Gastrocnemius medialis (tissue), 4 donors: ENCODE measurements at regions not wholly inside any gene's neighbourhood (a gene's known extent, or its start where the extent isn't known, plus 50 kb on each side); places are given as distances from the start of the nearest gene placed in this dataset.

ENCODE experiments used
- ATAC-seq, 2 donors: fragments of 150-250 bp; one replicate each; pipeline ENCODE4 v1.9.1; 2016
- DNase-seq, 2 donors: peaks; one replicate each; pipeline ENCODE4 v3.0.0-alpha.2; 2019
- H3K27ac ChIP-seq, 4 donors: fragments of 200-600 bp; sonication (generic); 1 replicate in 1 of 4; 2 replicates in 3 of 4; pipeline ENCODE4 v1.5.1; 2016 to 2018; ENCODE audit warnings: mild to moderate bottlenecking in 2 of 4, moderate library complexity in 1 of 4
- H3K27me3 ChIP-seq, 3 donors: fragments of 200-600 bp; sonication (generic) in 2 of 3; 1 replicate in 1 of 3; 2 replicates in 2 of 3; pipeline versions ENCODE4 v1.5.1 to v1.6.0; 2016 to 2019; ENCODE audit warnings: mild to moderate bottlenecking in 1 of 3, moderate library complexity in 1 of 3
- H3K36me3 ChIP-seq, 2 donors: fragments of 200-600 bp; sonication (generic) in 1 of 2; one replicate each; pipeline ENCODE4 v1.5.1; 2017 to 2018
- H3K4me1 ChIP-seq, 2 donors: fragments of 200-600 bp; sonication (generic) in 1 of 2; one replicate each; pipeline ENCODE4 v1.5.1; 2016 to 2017; ENCODE audit warnings: mild to moderate bottlenecking in 2 of 2
- H3K4me3 ChIP-seq, 4 donors: fragments of 200-600 bp; sonication (generic) in 3 of 4; 1 replicate in 1 of 4; 2 replicates in 3 of 4; pipeline ENCODE4 v1.5.1; 2016 to 2019; ENCODE audit warnings: mild to moderate bottlenecking in 2 of 4
- H3K9me3 ChIP-seq, 3 donors: fragments of 200-600 bp; sonication (generic) in 2 of 3; 1 replicate in 1 of 3; 2 replicates in 2 of 3; pipeline ENCODE4 v1.5.1; 2016 to 2019
- CTCF ChIP-seq, 5 experiments: fragments of 450-650 bp in 3 of 5; fragments of 200-600 bp in 2 of 5; sonication (generic) in 2 of 5; IDR thresholded peaks in 4 of 5; conservative IDR thresholded peaks in 1 of 5; 1 replicate in 4 of 5; 2 replicates in 1 of 5; pipeline ENCODE4 v1.5.1; 2016 to 2019; ENCODE audit warnings: antibody characterized with exemption in 5 of 5, mild to moderate bottlenecking in 3 of 5, moderate library complexity in 3 of 5
- POLR2A ChIP-seq, 2 donors: fragments of 450-650 bp; IDR thresholded peaks; one replicate each; pipeline ENCODE4 v1.6.1; 2017; ENCODE audit warnings: antibody characterized with exemption in 2 of 2, mild to moderate bottlenecking in 2 of 2, moderate library complexity in 2 of 2
- in situ Hi-C, 4 donors: fragments of 200-750 bp; cut with MboI; loops; one replicate each; pipeline versions ENCODE4 v1.15.0 to v1.8.0; 2017; ENCODE audit warnings: low sequenced_read_pairs in 4 of 4
- intact Hi-C: fragments of 100-400 bp; cut with DNase I; formaldehyde crosslinking; loops from one replicate; pipeline ENCODE4 v1.15.1; 2023; ENCODE audit warnings: low total_unique reads

GRCh38 chr9:108086624-108087023, 597.1 kb upstream of the KLF4 start:
- H3K27ac ChIP-seq: no peak overlapping the region
- H3K36me3 ChIP-seq: no peaks in the 10 kb centered on the region
- ATAC-seq: no peak
- in situ Hi-C loops (no loop called here), intact Hi-C loops (no loop called here)
- TF ChIP-seq POLR2A (IDR thresholded peaks at IDR 0.05): no peak
- no peak for TF ChIP-seq CTCF (IDR thresholded peaks at IDR 0.05 in 4 of 5, conservative IDR thresholded peaks at IDR 0.05 in 1 of 5)
- H3K4me3 ChIP-seq: no peak overlapping the region
- H3K27me3 ChIP-seq: no peaks in the 10 kb centered on the region
- no peak for DNase-seq
- peaks cover 4 to 6% of the 10 kb centered on the region in 2 donors for H3K4me1 ChIP-seq
- H3K9me3 ChIP-seq: no peaks in the 10 kb centered on the region

DNA sequence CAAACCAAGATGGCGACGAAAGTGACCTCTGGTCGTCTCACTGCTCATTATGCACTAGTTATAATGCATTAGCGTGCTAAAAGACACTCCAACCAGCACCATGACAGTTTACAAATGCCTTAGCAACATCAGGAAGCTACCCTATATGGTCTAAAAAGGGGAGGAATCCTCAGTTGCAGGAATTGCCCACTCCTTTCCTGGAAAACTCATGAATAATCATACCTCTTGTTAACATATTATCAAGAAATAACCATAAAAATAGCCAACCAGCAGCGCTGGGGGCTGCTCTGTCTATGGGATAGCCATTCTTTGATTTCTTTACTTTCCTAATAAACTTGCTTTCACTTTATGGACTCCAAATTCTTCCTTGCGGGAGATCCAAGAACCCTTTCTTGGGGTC, 595.7 kb upstream of the KLF4 start:
- intact Hi-C loops (no loop called here), in situ Hi-C loops (no loop called here)
- TF ChIP-seq POLR2A (IDR thresholded peaks at IDR 0.05) (no peak), CTCF (IDR thresholded peaks at IDR 0.05 in 4 of 5, conservative IDR thresholded peaks at IDR 0.05 in 1 of 5) (no peak)

GRCh38 chr9:108083796-108084352, 594.3 kb upstream of the KLF4 start:
- intact Hi-C loops: no loop called here
- H3K27me3 ChIP-seq: no peaks in the 10 kb centered on the region
- no peak overlapping the region for H3K4me3 ChIP-seq
- no peaks in the 10 kb centered on the region for H3K9me3 ChIP-seq
- in situ Hi-C loops: no loop called here
- DNase-seq (peak in 1 of 2 donors; percentile 6), ATAC-seq (no peak)
- H3K36me3 ChIP-seq: no peaks in the 10 kb centered on the region
- peaks cover 9 to 10% of the 10 kb centered on the region in 2 donors for H3K4me1 ChIP-seq
- TF ChIP-seq CTCF (IDR thresholded peaks at IDR 0.05 in 4 of 5, conservative IDR thresholded peaks at IDR 0.05 in 1 of 5): no peak
- no peak overlapping the region for H3K27ac ChIP-seq

More for the DNA sequence above, 595.7 kb upstream of the KLF4 start:
- Histone ChIP-seq H3K4me1 (peaks cover 9 to 10% of the 10 kb centered on the region in 2 donors), H3K9me3 (no peaks in the 10 kb centered on the region), H3K27ac (no peak overlapping the region), H3K36me3 (no peaks in the 10 kb centered on the region), H3K4me3 (no peak overlapping the region), H3K27me3 (no peaks in the 10 kb centered on the region)
- DNase-seq (no peak), ATAC-seq (no peak)

- Histone ChIP-seq H3K4me1 (peaks cover 7 to 10% of the 10 kb centered on the region in 2 donors), H3K27ac (no peak overlapping the region), H3K4me3 (no peak overlapping the region), H3K36me3 (no peaks in the 10 kb centered on the region), H3K9me3 (no peaks in the 10 kb centered on the region), H3K27me3 (no peaks in the 10 kb centered on the region)
- intact Hi-C loops (no loop called here), in situ Hi-C loops (no loop called here)
- TF ChIP-seq CTCF (IDR thresholded peaks at IDR 0.05 in 4 of 5, conservative IDR thresholded peaks at IDR 0.05 in 1 of 5): no peak
- no peak for TF ChIP-seq POLR2A (IDR thresholded peaks at IDR 0.05)
- DNase-seq (no peak), ATAC-seq (no peak)
Observed at GRCh38 chr9:108083160-108083750, 593.7 kb upstream of the KLF4 start.

DNA sequence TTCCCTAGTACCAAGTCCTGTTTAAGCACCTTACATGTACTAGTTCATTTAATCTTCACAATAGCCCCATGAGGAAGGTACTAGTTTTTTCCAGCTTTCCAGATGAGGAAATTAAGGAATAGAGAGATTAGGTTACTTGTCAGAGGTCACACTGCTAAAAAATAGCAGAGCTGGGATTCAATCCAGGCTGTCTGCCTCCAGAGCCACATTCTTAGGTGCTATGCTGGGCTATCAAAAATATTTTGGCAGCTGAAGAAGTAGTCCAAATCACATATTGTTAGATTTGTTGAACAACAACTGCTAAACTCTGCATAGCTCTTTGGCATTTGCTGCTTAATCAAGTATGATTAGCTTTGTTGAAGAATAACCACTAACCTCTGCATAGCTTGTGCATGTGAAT, 591.5 kb upstream of the KLF4 start:
- Histone ChIP-seq H3K27ac (no peak overlapping the region), H3K36me3 (no peaks in the 10 kb centered on the region), H3K9me3 (no peaks in the 10 kb centered on the region), H3K4me3 (no peak overlapping the region), H3K4me1 (peaks cover 4 to 5% of the 10 kb centered on the region in 2 donors), H3K27me3 (no peaks in the 10 kb centered on the region)
- intact Hi-C loops: no loop called here
- ATAC-seq: no peak
- no peak for DNase-seq
- in situ Hi-C loops: no loop called here
- TF ChIP-seq CTCF (IDR thresholded peaks at IDR 0.05 in 4 of 5, conservative IDR thresholded peaks at IDR 0.05 in 1 of 5): no peak
- no peak for TF ChIP-seq POLR2A (IDR thresholded peaks at IDR 0.05)
